ENCODE measurements at regions not wholly inside any gene's neighbourhood (a gene's known extent, or its start where the extent isn't known, plus 50 kb on each side); places are given as distances from the start of the nearest gene placed in this dataset.

DNA sequence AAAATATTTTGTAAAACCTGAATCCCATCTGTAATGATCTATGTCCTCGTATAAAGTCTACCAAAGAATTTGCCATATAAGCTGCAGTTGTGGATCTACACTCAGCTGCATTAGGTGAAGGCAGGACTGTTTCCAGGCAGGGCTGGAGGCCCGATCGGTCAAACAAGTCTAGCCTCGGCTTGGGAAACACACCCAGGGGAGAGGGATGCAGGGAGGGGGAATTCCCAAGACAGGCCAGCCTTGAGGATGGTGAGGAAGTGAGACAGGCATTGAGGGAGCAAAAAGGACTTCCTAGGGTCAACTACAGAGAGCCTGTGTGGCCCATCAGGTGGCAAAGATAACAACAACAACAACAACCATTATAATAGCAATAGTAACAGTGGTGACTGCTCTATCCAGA is 174.1 kb upstream of the FSTL4 start:
- POLR2A ChIA-PET: no interaction called here
- Histone ChIP-seq H3K27me3 (replicated peaks in 1 of 2; ENCODE audit: control insufficient read depth in 2 of 2, insufficient read depth in 2 of 2, low read length in 1 of 2) (no peaks in the 10 kb centered on the region), H3K9ac (ENCODE audit: control insufficient read depth, insufficient read depth, low read length) (no peak overlapping the region), H3K27ac (ENCODE audit: control insufficient read depth, insufficient read depth) (no peak overlapping the region), H2AFZ (ENCODE audit: control insufficient read depth, low read depth, low read length) (no peak overlapping the region), H3K36me3 (ENCODE audit: control insufficient read depth in 2 of 2, insufficient read depth in 2 of 2, low read length in 1 of 2) (no peaks in the 10 kb centered on the region), H3K4me1 (ENCODE audit: control insufficient read depth, insufficient read depth, low read length) (no peaks in the 10 kb centered on the region), H3K9me3 (replicated peaks; ENCODE audit: control insufficient read depth, insufficient read depth, low read length) (peaks cover 5% of the 10 kb centered on the region; the same call in 2 of the 3 replicates), H3K79me2 (ENCODE audit: control insufficient read depth, insufficient read depth, low read length) (no peaks in the 10 kb centered on the region), H3K4me2 (ENCODE audit: control insufficient read depth, insufficient read depth) (no peak overlapping the region), H3K4me3 (no peak overlapping the region), H4K20me1 (ENCODE audit: control insufficient read depth, insufficient read depth) (no peaks in the 10 kb centered on the region)
- no peak for FAIRE-seq
- SMC1A ChIA-PET (ENCODE audit: uncharacterized antibody, unreplicated experiment): no interaction called here
- CTCF ChIA-PET: no interaction called here
- no peak for ATAC-seq
- no peak for DNase-seq (ENCODE audit: low read depth, low spot score)
- 30% methylated on average over 4 of the region's 4 CpGs for WGBS (ENCODE audit: insufficient coverage, insufficient replicate concordance, low lambda C conversion rate, missing lambda C conversion rate)
- BruUV-seq (replicated peaks): no TSS peak
- intact Hi-C loops (cut with micrococcal nuclease; ENCODE audit: unreplicated experiment): no loop called here
- RAD21 ChIA-PET (ENCODE audit: unreplicated experiment): no interaction called here
- in situ Hi-C loops (cut with MboI): no loop called here
- TF ChIP-seq SUZ12 (IDR thresholded peaks at IDR 0.05; ENCODE audit: unreplicated experiment) (no peak), RAD21 (IDR thresholded peaks at IDR 0.05; ENCODE audit: insufficient read depth, low read depth, low read length) (no peak), LARP7 (IDR thresholded peaks at IDR 0.05) (no peak), NRF1 (conservative IDR thresholded peaks at IDR 0.05; ENCODE audit: low read depth, low read length) (no peak), TCF3 (IDR thresholded peaks at IDR 0.05; ENCODE audit: borderline replicate concordance, insufficient read depth, low read depth, low read length) (no peak), CEBPB (IDR thresholded peaks at IDR 0.05; ENCODE audit: borderline replicate concordance in 1 of 2, low read depth in 2 of 2, low read length in 2 of 2) (no peak), NFYA (IDR thresholded peaks at IDR 0.05; ENCODE audit: borderline replicate concordance, low read depth, low read length) (no peak), MYC (IDR thresholded peaks at IDR 0.05; ENCODE audit: insufficient read depth, insufficient read length, insufficient replicate concordance, low read length, severe bottlenecking) (no peak), POU2F2 (IDR thresholded peaks at IDR 0.05; ENCODE audit: borderline replicate concordance, low read depth, low read length) (no peak), TBL1XR1 (IDR thresholded peaks at IDR 0.05; ENCODE audit: low read depth, low read length) (no peak), ZZZ3 (IDR thresholded peaks at IDR 0.05; ENCODE audit: control insufficient read depth, insufficient read length, low read depth) (no peak), NFIC (IDR thresholded peaks at IDR 0.05; ENCODE audit: low read depth, low read length) (no peak), STAT3 (IDR thresholded peaks at IDR 0.05; ENCODE audit: low read depth, low read length) (no peak), SIN3A (IDR thresholded peaks at IDR 0.05; ENCODE audit: low read depth, low read length) (no peak), PML (IDR thresholded peaks at IDR 0.05; ENCODE audit: low read length) (no peak)
- TF ChIP-seq, protein P1, sequence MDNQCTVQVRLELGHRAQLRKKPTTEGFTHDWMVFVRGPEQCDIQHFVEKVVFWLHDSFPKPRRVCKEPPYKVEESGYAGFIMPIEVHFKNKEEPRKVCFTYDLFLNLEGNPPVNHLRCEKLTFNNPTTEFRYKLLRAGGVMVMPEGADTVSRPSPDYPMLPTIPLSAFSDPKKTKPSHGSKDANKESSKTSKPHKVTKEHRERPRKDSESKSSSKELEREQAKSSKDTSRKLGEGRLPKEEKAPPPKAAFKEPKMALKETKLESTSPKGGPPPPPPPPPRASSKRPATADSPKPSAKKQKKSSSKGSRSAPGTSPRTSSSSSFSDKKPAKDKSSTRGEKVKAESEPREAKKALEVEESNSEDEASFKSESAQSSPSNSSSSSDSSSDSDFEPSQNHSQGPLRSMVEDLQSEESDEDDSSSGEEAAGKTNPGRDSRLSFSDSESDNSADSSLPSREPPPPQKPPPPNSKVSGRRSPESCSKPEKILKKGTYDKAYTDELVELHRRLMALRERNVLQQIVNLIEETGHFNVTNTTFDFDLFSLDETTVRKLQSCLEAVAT (IDR thresholded peaks at IDR 0.05): no peak
- TF ChIP-seq, protein P2, sequence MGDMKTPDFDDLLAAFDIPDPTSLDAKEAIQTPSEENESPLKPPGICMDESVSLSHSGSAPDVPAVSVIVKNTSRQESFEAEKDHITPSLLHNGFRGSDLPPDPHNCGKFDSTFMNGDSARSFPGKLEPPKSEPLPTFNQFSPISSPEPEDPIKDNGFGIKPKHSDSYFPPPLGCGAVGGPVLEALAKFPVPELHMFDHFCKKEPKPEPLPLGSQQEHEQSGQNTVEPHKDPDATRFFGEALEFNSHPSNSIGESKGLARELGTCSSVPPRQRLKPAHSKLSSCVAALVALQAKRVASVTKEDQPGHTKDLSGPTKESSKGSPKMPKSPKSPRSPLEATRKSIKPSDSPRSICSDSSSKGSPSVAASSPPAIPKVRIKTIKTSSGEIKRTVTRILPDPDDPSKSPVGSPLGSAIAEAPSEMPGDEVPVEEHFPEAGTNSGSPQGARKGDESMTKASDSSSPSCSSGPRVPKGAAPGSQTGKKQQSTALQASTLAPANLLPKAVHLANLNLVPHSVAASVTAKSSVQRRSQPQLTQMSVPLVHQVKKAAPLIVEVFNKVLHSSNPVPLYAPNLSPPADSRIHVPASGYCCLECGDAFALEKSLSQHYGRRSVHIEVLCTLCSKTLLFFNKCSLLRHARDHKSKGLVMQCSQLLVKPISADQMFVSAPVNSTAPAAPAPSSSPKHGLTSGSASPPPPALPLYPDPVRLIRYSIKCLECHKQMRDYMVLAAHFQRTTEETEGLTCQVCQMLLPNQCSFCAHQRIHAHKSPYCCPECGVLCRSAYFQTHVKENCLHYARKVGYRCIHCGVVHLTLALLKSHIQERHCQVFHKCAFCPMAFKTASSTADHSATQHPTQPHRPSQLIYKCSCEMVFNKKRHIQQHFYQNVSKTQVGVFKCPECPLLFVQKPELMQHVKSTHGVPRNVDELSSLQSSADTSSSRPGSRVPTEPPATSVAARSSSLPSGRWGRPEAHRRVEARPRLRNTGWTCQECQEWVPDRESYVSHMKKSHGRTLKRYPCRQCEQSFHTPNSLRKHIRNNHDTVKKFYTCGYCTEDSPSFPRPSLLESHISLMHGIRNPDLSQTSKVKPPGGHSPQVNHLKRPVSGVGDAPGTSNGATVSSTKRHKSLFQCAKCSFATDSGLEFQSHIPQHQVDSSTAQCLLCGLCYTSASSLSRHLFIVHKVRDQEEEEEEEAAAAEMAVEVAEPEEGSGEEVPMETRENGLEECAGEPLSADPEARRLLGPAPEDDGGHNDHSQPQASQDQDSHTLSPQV (IDR thresholded peaks at IDR 0.05): no peak
- TF ChIP-seq, protein P3, sequence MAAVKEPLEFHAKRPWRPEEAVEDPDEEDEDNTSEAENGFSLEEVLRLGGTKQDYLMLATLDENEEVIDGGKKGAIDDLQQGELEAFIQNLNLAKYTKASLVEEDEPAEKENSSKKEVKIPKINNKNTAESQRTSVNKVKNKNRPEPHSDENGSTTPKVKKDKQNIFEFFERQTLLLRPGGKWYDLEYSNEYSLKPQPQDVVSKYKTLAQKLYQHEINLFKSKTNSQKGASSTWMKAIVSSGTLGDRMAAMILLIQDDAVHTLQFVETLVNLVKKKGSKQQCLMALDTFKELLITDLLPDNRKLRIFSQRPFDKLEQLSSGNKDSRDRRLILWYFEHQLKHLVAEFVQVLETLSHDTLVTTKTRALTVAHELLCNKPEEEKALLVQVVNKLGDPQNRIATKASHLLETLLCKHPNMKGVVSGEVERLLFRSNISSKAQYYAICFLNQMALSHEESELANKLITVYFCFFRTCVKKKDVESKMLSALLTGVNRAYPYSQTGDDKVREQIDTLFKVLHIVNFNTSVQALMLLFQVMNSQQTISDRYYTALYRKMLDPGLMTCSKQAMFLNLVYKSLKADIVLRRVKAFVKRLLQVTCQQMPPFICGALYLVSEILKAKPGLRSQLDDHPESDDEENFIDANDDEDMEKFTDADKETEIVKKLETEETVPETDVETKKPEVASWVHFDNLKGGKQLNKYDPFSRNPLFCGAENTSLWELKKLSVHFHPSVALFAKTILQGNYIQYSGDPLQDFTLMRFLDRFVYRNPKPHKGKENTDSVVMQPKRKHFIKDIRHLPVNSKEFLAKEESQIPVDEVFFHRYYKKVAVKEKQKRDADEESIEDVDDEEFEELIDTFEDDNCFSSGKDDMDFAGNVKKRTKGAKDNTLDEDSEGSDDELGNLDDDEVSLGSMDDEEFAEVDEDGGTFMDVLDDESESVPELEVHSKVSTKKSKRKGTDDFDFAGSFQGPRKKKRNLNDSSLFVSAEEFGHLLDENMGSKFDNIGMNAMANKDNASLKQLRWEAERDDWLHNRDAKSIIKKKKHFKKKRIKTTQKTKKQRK (IDR thresholded peaks at IDR 0.05; ENCODE audit: low read depth, low read length): no peak
